ENCODE measurements at regions not wholly inside any gene's neighbourhood (a gene's known extent, or its start where the extent isn't known, plus 50 kb on each side); places are given as distances from the start of the nearest gene placed in this dataset.

DNA sequence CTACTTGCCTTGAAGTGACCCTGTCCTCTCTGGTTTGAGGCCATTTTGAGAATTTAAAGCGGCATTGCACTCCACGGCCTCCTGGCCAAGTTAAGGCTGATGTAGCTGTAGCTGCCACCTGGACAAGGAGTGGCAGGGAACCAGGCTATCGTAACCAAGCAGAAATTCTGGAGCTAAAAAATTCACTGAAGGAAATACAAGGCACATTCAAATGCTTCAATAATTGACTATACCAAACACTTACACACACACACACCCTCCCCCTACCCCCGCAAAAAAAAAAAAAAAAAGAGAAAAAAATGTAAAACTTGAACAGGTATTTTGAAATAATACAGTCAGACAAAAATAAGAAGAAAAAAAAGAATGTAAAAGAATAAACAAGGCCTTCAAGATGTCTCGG, 409.0 kb upstream of the SEMA3A start:
- no peak for TF ChIP-seq TAF1 (IDR thresholded peaks at IDR 0.05; ENCODE audit: borderline replicate concordance, insufficient read depth, low read length)
- TF ChIP-seq FOXP2 (optimal IDR thresholded peaks at IDR 0.05; ENCODE audit: borderline replicate concordance, extremely low read depth, extremely low read length, insufficient read depth) = no peak
- no peak for TF ChIP-seq POLR2AphosphoS5 (IDR thresholded peaks at IDR 0.05; ENCODE audit: low read depth, low read length)
- no peak for TF ChIP-seq SIN3A (IDR thresholded peaks at IDR 0.05; ENCODE audit: borderline replicate concordance, insufficient read depth, low read length)
- TF ChIP-seq, protein P1, sequence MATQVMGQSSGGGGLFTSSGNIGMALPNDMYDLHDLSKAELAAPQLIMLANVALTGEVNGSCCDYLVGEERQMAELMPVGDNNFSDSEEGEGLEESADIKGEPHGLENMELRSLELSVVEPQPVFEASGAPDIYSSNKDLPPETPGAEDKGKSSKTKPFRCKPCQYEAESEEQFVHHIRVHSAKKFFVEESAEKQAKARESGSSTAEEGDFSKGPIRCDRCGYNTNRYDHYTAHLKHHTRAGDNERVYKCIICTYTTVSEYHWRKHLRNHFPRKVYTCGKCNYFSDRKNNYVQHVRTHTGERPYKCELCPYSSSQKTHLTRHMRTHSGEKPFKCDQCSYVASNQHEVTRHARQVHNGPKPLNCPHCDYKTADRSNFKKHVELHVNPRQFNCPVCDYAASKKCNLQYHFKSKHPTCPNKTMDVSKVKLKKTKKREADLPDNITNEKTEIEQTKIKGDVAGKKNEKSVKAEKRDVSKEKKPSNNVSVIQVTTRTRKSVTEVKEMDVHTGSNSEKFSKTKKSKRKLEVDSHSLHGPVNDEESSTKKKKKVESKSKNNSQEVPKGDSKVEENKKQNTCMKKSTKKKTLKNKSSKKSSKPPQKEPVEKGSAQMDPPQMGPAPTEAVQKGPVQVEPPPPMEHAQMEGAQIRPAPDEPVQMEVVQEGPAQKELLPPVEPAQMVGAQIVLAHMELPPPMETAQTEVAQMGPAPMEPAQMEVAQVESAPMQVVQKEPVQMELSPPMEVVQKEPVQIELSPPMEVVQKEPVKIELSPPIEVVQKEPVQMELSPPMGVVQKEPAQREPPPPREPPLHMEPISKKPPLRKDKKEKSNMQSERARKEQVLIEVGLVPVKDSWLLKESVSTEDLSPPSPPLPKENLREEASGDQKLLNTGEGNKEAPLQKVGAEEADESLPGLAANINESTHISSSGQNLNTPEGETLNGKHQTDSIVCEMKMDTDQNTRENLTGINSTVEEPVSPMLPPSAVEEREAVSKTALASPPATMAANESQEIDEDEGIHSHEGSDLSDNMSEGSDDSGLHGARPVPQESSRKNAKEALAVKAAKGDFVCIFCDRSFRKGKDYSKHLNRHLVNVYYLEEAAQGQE (IDR thresholded peaks at IDR 0.05; ENCODE audit: insufficient read depth in 1 of 2, low read depth in 2 of 2, low read length in 2 of 2) = no peak

Data from PFSK-1 (cell line).